ENCODE measurements at regions not wholly inside any gene's neighbourhood (a gene's known extent, or its start where the extent isn't known, plus 50 kb on each side); places are given as distances from the start of the nearest gene placed in this dataset.

DNA sequence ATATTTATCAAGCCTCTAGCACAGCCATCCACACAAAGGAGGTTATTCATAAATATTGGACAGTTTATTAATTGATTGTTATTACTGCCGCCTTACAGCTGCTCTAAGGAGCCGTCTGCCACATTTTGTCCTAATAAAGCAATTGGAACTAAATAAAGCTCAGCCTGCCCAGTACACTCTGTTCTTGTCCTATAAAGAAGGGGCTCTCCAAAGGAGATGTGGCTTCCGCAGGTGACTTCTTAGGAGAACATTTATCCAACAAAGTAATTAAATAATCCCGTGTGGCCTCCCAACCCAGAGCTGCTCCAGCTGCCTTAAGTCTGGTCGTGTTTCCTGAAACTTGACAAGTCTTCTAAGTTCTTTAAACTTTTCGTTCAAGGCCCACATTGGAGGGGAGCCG lies 497.7 kb downstream of the NPHP4 start:
- TF ChIP-seq, protein P1, sequence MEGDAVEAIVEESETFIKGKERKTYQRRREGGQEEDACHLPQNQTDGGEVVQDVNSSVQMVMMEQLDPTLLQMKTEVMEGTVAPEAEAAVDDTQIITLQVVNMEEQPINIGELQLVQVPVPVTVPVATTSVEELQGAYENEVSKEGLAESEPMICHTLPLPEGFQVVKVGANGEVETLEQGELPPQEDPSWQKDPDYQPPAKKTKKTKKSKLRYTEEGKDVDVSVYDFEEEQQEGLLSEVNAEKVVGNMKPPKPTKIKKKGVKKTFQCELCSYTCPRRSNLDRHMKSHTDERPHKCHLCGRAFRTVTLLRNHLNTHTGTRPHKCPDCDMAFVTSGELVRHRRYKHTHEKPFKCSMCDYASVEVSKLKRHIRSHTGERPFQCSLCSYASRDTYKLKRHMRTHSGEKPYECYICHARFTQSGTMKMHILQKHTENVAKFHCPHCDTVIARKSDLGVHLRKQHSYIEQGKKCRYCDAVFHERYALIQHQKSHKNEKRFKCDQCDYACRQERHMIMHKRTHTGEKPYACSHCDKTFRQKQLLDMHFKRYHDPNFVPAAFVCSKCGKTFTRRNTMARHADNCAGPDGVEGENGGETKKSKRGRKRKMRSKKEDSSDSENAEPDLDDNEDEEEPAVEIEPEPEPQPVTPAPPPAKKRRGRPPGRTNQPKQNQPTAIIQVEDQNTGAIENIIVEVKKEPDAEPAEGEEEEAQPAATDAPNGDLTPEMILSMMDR (IDR thresholded peaks at IDR 0.05) = no peak
- TF ChIP-seq POLR2A (IDR thresholded peaks at IDR 0.05) = no peak

Data from breast epithelium (tissue), 3 donors.